Hepatocyte (in vitro differentiated cells): ENCODE measurements at regions not wholly inside any gene's neighbourhood (a gene's known extent, or its start where the extent isn't known, plus 50 kb on each side); places are given as distances from the start of the nearest gene placed in this dataset.

ENCODE experiments used
- EZH2 ChIP-seq: fragments of 200-600 bp; sonication (generic); IDR thresholded peaks from 2 replicates; pipeline ENCODE4 v1.6.1; 2016; ENCODE audit warnings: antibody characterized with exemption, mild to moderate bottlenecking, borderline replicate concordance
- EZH2phosphoT487 ChIP-seq: fragments of 200-600 bp; sonication (generic); IDR thresholded peaks from one replicate; pipeline ENCODE4 v1.6.1; 2018; ENCODE audit warnings: antibody characterized with exemption, mild to moderate bottlenecking, low read depth, moderate library complexity; ENCODE audit not compliant: unreplicated experiment, severe bottlenecking
- TF ChIP-seq, protein P1 (sequence below): fragments of 200-600 bp; sonication (generic); IDR thresholded peaks from 2 replicates; pipeline ENCODE4 v1.5.1; 2016; ENCODE audit warnings: antibody characterized with exemption, mild to moderate bottlenecking; ENCODE audit not compliant: poor library complexity

DNA sequence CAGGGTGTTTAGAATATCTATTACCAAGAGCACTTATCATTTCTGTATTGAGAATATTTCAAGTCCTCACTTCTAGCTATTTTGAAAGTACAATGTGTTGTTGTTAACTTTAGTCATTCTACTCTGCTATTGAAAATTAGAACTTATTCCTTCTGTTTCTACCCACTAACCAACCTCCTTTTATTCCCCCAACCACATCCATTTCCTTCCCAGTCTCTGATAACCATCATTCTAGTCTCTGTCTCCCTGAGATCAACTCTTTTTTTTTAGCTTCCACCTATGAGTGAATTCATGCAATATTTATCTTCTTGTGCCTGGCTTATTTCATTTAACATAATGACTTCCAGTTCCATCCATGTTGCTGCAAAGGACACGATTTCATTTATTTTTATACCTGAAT lies 290.6 kb upstream of the OR4E1 start:
- TF ChIP-seq, protein P1, sequence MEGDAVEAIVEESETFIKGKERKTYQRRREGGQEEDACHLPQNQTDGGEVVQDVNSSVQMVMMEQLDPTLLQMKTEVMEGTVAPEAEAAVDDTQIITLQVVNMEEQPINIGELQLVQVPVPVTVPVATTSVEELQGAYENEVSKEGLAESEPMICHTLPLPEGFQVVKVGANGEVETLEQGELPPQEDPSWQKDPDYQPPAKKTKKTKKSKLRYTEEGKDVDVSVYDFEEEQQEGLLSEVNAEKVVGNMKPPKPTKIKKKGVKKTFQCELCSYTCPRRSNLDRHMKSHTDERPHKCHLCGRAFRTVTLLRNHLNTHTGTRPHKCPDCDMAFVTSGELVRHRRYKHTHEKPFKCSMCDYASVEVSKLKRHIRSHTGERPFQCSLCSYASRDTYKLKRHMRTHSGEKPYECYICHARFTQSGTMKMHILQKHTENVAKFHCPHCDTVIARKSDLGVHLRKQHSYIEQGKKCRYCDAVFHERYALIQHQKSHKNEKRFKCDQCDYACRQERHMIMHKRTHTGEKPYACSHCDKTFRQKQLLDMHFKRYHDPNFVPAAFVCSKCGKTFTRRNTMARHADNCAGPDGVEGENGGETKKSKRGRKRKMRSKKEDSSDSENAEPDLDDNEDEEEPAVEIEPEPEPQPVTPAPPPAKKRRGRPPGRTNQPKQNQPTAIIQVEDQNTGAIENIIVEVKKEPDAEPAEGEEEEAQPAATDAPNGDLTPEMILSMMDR: no peak
- TF ChIP-seq EZH2phosphoT487 (no peak), EZH2 (no peak)
